H1 (cell line): ENCODE measurements at regions not wholly inside any gene's neighbourhood (a gene's known extent, or its start where the extent isn't known, plus 50 kb on each side); places are given as distances from the start of the nearest gene placed in this dataset.

Source experiments
- KDM1A ChIP-seq: fragments of 200-600, 300-600 bp; sonication (generic); IDR thresholded peaks from 2 replicates; pipeline ENCODE4 v1.7.1; 2016; ENCODE audit warnings: mild to moderate bottlenecking, low read length, borderline replicate concordance
- RBBP5 ChIP-seq: IDR thresholded peaks from 2 replicates; pipeline ENCODE4 v1.7.1; 2012; ENCODE audit warnings: low read depth, mild to moderate bottlenecking, inconsistent platforms, low read length, moderate library complexity, borderline replicate concordance
- RXRA ChIP-seq: IDR thresholded peaks from 2 replicates; pipeline ENCODE4 v1.6.1; 2011; ENCODE audit warnings: low read depth, mild to moderate bottlenecking, low read length, moderate library complexity; ENCODE audit not compliant: insufficient read depth
- TBP ChIP-seq: IDR thresholded peaks from 2 replicates; pipeline ENCODE4 v1.6.1; 2011; ENCODE audit warnings: low read depth, low read length, improper control_type of control experiment
- TF ChIP-seq, protein P1 (sequence below): IDR thresholded peaks from 2 replicates; pipeline ENCODE4 v1.6.1; 2012; ENCODE audit warnings: inconsistent platforms

DNA sequence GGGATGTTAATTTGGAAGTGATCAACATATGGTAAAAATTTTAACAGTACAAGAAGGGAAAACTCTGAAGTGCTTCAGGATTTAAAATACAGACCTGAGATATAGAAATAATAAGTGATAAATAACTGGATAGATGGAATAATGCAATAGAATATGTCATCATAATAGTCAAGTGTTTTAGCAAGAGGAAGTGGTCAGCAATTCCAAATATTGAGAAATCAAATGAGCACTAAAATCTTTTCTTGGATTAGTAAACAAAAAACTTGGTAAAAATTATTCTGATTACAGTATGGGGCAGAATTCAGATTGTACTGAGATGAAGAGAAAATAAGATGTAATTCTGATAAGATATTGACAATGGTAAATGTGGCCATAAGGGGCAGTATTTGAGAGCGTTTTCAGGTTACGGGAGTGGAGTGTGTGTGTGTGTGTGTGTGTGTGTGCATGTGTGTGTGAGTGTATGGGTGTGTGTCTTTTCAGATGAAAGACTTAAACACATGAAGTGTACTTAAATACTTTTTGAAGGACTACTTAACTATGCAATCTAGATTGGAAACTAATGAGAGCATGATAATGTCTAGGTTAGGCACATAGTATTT lies 217.9 kb upstream of the ITGA4 start (continued):
- TF ChIP-seq TBP (no peak), RBBP5 (no peak), KDM1A (no peak), RXRA (no peak)
- TF ChIP-seq, protein P1, sequence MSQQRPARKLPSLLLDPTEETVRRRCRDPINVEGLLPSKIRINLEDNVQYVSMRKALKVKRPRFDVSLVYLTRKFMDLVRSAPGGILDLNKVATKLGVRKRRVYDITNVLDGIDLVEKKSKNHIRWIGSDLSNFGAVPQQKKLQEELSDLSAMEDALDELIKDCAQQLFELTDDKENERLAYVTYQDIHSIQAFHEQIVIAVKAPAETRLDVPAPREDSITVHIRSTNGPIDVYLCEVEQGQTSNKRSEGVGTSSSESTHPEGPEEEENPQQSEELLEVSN, result no peak
